GM18498 (cell line): ENCODE measurements at regions not wholly inside any gene's neighbourhood (a gene's known extent, or its start where the extent isn't known, plus 50 kb on each side); places are given as distances from the start of the nearest gene placed in this dataset.

ENCODE experiments used
- ATAC-seq: cut with Tn5 transposase; IDR thresholded peaks from one replicate; pipeline ENCODE4 v1.9.1; 2021; ENCODE audit warnings: mild to moderate bottlenecking, moderate library complexity; ENCODE audit not compliant: unreplicated experiment

GRCh38 chr18:61149786-61150185 lies 183.4 kb upstream of the CDH20 start:
- ATAC-seq = no peak

- ATAC-seq = no peak
Observed at GRCh38 chr18:61153571-61153970, 179.7 kb upstream of the CDH20 start.

DNA sequence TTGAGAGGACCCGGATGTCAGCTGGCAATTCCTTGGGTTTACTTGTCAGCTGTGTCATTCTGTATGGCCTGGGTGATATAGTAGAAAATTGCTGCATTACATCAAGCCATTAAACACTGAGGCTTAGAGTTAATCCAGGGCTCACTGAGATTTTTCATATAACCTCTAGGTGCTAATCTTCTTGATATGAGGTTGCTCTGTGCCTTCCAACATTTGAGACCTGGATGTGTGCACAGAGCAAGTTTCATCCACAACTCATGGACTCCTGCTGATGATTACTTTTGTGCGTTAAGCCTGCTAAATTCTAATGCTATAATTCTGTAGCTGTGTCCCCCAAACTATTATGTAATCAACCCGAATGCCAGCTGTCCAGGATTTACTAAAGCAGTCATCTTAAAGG lies 178.4 kb upstream of the CDH20 start:
- ATAC-seq = no peak

GRCh38 chr18:61155586-61155985 lies 177.6 kb upstream of the CDH20 start:
- ATAC-seq = no peak

DNA sequence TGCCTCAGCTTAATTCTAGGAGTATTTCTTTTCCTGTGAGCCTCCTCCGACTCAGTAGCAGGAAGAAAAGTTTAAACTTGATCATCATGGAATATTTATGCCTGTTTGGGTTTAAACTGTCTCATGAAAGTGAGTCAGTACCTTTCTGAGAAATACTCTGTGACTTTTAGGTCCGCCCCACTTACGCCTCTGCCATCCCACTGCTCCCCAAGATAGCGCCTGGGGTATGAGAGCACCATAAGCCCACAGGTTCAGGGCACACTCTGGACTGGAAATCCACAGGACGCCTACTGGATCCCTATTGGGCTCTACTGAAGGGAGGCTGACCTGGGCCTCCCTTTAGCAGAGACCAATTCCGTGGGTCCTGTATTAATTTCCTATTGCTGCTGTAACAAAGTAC lies 175.8 kb upstream of the CDH20 start:
- ATAC-seq = no peak

- no peak for ATAC-seq
Observed at GRCh38 chr18:61159246-61159645, 174.0 kb upstream of the CDH20 start.

- ATAC-seq = no peak
Observed at GRCh38 chr18:61164321-61164720, 168.9 kb upstream of the CDH20 start.

- no peak for ATAC-seq
Observed at GRCh38 chr18:61167902-61168301, 165.3 kb upstream of the CDH20 start.

DNA sequence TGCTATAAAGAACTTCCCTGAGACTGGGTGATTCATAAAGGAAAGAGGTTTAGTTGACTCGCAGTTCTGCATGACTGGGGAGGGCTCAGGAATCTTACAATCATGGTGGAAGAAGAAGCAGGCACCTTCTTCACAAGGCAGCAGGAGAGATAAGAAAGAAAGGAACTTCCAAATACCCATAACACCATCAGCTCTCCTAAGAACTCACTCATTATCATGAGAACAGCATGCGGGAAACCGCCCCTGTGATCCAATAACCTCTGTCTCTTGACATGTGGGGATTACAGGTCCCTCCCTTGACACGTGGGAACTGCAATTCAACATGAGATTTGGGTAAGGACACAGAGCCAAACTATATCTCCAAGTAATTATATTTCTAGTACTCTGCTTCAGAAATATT lies 163.8 kb upstream of the CDH20 start:
- ATAC-seq = no peak

- ATAC-seq = no peak
Observed at GRCh38 chr18:61172624-61173023, 160.6 kb upstream of the CDH20 start.

DNA sequence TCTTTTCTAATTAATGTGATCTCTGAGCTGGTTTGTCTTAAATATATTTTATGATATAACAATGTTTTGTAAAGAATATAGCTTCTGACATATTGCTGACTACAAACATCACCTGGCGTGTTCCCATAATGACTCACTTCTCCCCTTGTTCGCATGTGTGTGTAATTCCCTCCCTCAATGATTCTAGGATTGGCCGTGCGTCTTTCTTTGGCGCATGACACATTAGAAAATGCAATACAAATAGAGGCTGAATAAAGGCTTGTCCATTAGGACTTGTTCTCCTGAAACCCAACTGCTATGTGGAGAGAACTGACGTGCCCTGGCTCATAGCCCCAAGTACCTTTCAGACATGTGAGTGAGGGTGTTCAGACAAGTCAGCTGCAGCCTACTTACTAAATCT lies 159.7 kb upstream of the CDH20 start:
- ATAC-seq = no peak

GRCh38 chr18:61183798-61184197 lies 149.4 kb upstream of the CDH20 start:
- ATAC-seq = no peak

GRCh38 chr18:61187971-61188370 lies 145.3 kb upstream of the CDH20 start:
- ATAC-seq = no peak

- no peak for ATAC-seq
Observed at GRCh38 chr18:61189376-61189775, 143.9 kb upstream of the CDH20 start.

DNA sequence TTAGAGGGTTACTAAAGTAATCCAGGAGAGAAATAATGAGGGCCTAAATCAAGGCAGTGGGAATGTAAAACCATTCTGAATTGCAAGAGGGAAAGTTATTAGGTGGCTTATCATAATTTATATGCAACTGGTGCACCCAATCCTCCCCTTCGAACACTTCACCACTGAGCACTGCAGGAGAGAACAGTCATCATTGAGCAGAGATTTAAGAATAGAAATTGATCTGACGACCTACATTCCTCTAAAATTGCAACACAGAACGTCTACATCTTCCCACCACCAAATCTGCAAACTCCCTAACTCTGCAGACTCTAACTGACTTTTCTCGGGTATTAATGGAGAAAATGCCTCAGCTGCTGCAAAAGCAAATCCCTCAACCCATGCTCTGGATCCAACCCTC lies 138.5 kb upstream of the CDH20 start:
- no peak for ATAC-seq

DNA sequence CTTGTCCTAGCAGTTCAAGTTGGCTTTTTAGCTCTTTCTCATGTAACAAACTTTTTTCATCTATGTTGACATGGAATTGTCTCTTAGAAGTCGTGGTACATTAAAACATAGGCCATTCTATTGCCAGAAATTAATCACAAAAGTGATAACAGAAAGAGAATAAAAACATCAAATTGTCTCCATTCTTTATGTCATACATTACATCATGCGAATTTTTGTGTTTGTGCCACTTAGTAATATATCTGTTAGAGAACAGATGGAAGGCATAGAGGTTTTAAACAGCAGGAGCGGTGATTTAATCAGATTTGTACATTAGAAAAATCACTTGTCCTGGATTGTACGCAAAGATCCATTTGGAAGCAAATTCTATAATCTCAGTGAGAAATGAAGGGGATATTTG lies 136.5 kb upstream of the CDH20 start:
- no peak for ATAC-seq

GRCh38 chr18:61198486-61198885 lies 134.7 kb upstream of the CDH20 start:
- no peak for ATAC-seq

GRCh38 chr18:61199171-61199848 lies 133.9 kb upstream of the CDH20 start:
- no peak for ATAC-seq

- no peak for ATAC-seq
Observed at GRCh38 chr18:61201511-61201910, 131.7 kb upstream of the CDH20 start.

DNA sequence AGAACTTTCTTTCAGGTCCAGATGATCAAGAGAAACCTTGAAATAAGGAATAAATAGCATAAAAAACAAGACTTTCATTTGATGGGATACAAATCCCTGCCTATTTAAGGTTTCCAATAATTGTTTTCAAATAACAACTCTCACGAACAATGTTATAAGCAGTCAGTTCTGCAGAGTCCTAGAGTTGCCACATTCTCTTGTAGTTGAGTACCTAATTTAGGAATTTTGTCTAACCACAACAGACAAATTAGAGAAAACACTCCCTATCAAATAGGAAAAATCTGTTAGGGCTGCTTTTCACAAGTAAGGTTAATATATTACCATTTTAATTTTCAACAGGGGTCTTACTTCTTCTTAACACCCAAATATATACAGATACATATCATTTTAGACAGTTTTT lies 130.1 kb upstream of the CDH20 start:
- no peak for ATAC-seq

DNA sequence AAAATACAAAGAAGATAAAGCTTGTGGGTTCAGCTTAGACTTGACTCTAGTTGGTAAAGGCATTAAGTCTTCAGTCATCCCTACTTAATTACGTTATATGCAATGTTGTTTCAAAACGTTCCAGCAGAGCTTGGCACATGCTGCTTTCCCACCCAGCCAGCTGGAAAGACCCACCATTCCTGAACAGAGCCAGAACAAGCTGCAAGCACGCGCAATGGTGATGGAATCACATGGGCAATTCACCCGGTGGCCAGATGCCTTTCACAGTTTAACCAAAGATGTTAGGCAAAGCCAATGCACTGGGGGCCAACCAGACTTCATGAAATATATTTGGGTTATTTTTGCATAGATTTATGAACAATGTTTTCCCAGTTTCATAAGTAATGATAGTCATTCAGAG lies 123.4 kb upstream of the CDH20 start:
- ATAC-seq = no peak

DNA sequence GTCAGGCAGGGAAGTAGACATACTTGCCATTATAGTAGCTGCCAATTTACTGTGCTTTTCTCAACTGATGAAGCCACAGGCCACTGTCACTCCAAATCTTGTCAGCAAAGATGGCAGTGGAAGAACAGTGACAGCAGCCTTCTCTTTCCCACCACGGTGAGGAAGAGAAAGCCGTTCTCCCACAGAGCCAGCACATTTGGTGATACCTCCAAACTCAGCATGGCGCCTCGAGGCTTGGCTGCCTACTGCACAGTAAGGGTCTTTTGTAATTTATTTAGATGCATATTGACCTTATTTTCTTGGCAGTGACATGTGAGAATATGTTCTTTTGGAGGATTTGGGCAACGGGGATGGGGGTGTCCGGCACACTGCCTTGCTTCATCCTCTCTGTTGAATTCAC lies 117.2 kb upstream of the CDH20 start:
- no peak for ATAC-seq

- ATAC-seq = no peak
Observed at GRCh38 chr18:61222206-61222605, 111.0 kb upstream of the CDH20 start.
